GM19351 (cell line): ENCODE measurements at regions not wholly inside any gene's neighbourhood (a gene's known extent, or its start where the extent isn't known, plus 50 kb on each side); places are given as distances from the start of the nearest gene placed in this dataset.

Source experiments
- ATAC-seq: cut with Tn5 transposase; IDR thresholded peaks from one replicate; pipeline ENCODE4 v1.9.1; 2021; ENCODE audit warnings: mild to moderate bottlenecking, moderate library complexity; ENCODE audit not compliant: unreplicated experiment

DNA sequence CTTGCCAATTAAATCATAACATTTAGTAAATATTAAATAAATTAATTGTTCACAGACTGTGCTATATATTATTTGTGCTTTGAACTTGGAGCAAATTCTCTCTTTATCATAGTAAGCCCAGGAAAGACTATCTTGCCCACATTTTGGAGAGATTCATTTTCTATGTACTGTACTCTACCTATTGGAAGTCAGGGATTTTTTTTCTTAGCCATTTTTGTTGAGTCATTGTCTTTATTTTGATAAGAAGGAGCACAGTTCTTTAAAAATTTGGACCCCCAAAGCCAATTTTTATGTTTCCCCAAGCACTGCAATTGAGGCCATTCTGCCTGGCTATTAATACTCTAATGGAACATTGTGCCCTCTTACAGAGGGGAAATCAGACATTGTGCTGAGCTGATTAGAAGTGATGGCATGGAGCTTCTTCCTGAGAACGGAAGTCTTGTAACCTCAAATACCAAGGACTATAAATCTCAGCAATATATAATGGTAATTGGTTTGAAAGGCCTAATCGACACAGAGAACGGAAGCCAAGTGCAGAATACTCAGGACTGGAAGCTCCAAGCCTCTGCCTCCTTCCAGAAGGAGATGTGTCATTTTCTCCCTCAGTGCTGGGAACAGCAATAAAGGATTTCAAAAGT, 188.8 kb upstream of the PAPPA start:
- ATAC-seq, result no peak

DNA sequence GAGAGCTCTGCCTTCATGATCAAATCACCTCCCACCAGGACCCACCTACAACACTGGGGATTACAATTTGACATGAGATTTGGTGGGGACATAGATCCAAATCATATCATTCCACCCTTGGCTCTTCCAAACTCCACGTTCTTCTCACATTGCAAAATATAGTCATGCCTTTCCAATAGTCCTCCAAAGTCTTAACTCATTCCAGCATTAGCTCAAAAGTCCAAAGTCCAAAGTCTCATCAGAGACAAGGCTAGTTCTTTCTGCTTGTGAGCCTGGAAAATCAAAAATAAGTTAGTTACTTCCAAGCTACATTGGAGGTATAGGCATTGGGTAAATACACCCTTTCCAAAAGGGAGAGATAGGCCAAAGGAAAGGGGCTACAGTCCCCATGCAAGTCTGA, 186.9 kb upstream of the PAPPA start:
- no peak for ATAC-seq

DNA sequence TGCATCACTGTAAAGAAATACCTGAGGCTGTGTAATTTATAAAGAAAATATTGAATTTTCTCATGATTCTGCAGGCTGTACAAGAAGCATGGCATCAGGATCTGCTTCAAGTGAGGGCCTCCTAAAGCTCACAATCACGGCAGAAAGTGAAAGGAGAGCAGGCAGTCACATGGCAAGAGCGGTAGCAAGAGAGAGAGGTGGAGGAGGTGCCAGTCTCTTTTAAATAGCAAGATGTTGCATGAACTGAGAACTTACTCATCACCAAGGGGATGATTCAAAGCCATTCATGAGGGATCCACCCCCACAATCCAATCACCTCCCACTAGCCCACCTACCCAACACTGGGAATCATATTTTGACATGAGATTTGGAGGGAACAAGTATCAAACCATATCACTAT, 184.5 kb upstream of the PAPPA start:
- no peak for ATAC-seq

DNA sequence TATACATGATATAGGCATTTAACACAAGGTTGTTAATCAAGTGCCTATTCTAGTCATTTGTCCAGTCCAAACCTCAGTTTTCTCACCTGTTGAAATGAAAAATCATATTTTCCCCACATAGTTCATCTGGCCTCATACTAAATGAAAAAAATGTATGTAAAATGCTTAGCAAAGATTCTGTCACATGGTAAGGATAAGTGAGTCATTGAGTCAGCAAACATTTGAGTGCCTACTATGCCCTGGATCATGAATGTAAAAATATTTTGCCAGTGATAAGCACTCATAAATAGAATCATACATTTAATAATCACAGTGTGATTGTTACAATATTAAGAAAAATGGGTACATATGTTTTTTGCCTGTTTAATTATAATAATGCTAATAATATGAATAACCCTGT, 181.2 kb upstream of the PAPPA start:
- no peak for ATAC-seq

DNA sequence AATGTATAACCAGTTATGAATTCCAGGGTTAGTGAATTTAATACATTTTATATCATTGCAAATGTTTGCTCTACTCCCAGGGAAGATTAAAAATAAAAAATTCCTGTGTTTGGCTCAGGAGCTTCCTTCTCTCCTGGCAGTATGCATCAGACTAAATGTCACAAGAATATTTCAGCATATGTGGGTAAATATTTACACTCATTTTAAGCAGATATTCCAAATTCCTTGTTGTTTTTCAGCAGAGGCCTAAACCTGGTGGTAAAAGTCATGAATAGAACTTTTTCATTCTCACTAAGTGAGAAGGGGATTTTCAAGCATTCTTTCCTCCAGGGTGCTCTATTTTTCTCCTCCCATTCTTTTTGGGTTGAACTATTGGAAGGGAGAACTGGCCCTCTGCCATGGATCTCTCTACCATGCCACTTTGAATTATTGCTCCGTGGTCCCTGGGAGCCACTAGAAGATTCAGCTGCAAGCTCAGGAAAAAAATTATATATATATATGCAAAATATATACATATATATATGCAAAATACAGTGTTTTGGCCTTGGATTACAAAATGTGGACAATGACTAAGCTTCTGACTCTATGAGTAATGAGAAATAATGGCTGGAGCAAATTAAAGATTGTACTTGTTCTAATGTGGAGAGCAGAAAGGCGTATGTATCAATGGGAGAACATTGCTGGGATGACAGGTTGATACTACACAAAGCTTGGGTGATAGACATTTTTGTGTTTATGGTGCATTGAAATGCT, 180.6 kb upstream of the PAPPA start:
- no peak for ATAC-seq

DNA sequence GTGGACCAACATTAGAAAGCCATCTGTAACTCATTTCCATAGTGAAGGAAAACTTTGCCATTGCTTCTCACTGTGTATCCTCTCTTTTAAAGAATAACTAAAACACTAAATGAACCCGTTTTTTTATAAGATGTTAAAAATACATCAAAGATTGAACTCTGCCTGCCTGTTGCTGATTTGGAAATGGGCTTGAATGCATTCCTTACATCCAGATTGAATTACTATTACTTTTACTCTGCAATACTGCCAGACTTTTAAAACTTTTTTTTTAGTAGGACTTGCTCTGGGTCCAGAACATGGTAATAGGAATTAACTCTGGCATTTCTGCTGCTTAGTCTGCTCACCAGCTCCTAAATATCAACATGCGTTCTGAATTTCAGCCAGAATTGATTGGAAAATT, 176.8 kb upstream of the PAPPA start:
- ATAC-seq, result no peak

DNA sequence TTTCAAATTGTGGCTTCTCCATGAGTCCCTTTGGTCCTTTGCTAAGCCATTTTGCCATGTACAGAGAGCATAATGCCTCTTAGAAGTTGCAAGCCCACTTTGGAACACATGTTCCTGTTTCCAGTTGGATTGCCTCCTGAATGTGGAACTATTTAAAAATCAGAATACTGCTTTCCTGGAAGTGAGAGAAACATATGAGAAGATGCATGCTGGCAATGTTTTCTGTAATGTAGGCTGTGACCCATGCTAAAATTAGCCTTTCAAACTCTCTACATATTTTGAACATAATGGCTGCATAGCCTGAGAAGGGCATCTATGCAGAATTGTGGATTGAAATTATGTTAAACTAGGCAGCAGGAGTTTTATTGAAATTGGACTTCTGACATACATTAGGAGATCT, 175.5 kb upstream of the PAPPA start:
- ATAC-seq, result no peak

DNA sequence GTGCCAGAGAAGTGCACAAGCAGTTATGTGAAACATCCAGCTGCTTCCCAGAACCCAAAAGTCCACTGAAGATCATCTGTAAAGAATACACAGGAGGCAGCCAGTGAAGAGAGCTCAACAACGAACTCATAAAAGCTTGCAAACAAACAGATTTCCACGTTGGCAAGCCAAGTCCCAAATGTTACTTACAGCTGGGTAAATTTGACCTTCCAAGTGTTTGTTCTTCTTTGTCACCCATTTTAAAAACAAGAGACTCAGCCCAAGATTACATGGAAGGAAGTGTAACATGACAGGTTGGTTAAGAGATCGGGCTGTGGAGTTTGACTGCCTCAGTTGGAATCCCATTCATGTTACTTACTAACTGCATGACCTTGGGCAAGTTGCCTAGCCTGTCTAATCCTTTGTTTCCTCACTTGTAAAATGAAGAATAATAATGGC, 174.9 kb upstream of the PAPPA start:
- ATAC-seq, result no peak

DNA sequence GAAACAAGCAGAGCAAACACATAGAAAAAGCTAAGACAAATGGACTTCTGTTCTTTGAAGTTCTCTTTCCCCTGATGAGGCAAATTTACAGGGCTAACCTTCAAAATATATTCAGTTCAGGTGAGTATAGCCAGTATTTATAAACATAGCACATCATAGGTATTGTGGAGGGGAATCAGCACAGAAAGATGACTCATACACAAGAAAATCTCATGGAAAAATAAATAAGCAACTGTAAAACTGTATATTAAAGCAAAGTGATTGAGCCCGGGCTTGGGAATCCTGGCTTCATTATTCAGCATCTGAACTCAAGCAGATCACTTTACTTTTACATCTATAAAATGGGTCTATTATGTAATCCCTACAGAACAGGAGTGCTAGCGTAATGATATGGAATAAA, 173.5 kb upstream of the PAPPA start:
- ATAC-seq, result no peak

DNA sequence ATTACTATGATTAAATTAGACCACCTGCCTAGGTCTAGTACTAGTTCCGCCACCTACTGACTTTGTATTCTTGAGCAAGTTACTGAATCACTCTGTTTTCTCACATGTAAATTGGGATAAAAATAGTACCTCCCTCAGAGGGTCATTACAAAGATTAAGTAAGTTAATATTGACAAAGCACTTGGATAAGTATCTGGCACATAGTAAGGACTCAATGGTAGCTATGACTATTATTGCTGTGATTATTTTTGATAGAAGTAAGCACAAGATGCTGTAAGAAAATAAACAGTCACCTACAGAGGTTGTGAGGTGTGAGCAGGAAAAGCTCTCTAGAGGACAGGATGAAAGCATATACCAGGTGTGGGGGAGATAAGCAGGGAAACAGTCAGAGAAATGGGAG, 173.1 kb upstream of the PAPPA start:
- ATAC-seq, result no peak

DNA sequence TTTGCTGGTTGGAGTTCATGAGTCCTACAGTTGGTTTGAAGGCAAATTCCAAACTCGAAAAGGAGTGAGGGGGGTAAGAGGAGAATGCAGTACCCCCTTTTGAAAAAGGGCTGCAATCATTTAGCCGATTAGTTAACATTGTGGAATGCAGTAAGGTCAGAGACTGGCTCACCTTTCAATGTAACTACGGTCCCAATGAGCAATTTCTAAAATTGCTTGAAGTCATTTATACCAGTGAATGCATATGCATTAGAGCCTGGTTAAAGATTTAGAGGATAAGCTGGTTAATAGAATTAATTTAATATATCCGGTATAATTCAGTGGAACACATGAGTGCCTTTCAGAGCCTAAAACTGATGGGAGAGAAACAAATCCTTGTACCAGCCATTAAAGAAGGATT, 172.6 kb upstream of the PAPPA start:
- ATAC-seq, result no peak

DNA sequence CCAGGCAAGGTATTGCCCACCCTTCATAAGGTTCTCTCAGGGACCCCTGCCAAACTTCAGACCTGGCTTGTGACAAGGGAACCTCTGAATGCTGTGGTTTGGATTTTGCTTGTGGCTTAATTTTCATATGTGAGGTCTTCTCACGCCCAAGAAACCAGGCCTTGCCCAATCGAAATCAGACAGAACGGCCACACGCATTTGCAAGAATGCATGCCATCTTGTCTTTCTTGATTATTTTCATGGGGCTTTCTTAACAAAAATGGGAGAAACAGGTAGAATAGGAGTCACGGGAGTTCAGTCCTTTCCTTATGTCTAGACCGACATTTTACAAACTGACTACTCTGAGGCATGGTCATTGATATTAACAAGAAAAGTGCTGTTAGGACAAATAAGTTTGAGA, 170.2 kb upstream of the PAPPA start:
- ATAC-seq, result no peak

DNA sequence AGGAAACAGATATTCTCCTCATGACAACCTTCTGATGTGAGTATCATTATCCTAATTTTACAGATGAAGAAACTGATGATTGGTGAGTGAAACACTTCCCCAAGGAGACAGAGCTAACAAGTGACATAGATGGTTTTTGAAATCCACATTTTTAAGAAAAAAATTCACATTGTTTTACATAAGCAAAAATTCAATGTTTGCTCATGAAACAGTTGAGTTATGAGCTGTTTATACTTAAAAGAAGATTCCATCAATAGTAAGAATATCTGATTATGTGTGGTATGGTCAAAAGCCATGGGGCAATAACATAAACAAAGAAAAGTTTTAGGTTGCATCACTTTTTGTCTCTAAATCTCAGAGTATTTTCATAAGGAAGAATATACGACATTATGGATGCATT, 167.9 kb upstream of the PAPPA start:
- no peak for ATAC-seq

DNA sequence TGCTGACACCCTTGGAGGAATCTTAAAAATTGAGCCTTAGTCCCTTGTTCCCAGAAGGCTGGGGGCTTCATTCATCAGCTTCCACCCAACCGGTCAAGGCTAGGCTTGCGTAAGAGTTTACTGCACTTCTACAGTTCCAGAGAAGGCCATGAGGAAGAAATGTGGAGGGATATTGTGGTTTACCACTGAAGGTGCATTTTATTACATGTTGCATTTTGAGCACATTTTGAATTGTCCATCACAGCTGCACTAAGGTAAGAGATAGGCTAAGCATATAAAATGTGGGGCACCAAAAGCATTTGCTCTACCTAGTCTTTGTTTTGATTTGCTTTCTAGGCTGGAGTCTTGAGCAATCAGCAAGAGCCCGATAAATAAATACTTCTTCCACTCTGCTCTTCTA, 167.1 kb upstream of the PAPPA start:
- no peak for ATAC-seq

DNA sequence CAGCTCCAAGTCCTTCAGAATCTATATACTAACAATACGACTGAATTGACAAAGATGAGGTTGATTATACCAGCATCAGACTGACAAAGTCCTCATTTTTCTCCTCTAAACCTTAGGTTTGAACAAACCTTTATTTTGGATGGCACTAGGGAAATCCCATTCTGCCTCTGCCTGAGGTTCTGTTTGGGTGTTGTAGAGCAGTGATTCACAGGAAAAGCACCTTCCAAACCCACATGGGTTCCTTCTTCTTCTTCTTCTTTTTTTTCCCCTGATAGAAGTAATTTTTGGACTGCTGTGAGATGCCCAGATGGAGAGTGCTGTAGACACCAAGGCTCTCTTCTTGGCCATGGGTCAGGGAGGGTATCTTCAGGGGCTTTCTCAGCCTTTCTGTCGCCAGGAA, 164.9 kb upstream of the PAPPA start:
- no peak for ATAC-seq

DNA sequence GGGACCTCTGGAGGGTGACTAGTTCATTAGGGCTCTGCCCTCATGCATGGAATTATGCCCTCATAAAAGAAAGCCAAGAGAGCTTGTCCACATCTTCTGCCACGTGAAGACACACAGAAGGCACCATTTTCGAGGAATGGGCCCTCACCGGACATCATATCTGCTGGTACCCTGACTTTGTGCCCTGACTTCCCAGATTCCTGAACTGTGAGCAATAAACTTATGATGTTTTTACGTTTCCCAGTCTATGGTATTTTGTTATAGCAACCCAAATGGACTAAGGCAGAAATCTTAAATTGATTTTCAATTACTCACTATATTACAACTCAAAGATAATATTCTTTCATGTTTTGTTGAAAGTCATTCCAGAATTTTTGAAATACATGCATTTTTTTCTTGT, 163.8 kb upstream of the PAPPA start:
- ATAC-seq, result no peak

DNA sequence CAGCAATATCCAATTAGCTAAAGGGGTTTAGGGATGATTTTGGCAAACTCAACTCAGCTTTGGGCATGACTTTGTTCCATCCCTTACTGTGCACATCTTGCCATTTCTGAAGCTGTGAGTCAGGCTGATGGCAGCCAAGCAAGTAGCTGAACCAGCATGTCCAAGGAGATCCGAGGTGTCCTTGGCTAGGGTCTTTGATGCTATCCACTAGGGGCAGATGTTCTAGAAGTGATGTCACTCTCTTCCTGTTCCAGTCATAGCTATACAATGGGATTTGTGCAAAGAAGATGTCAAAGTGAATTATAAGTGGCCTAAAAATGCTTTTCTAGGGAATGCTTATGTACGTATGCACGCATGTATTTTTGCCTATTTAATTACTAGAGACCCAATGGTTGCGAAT, 160.8 kb upstream of the PAPPA start:
- ATAC-seq, result no peak

DNA sequence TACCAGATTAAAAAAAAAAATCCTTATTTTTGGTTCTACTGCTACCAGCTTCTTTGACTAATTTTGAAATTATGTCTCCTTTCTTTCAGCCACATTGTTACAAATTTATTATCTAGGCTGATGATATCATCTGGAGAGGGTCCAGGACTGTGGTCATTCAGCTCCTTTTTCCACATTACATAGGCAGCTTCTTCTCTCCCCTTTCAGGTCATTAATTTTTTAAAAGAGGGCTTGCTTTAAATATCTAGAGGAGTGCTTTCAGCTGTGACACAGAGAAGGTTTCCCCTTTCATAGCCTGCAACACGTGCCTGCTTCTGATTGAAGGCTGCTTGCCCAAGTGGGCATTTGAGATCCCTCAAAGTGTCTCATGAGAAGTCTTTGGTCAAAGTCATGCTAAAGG, 155.7 kb upstream of the PAPPA start:
- no peak for ATAC-seq

DNA sequence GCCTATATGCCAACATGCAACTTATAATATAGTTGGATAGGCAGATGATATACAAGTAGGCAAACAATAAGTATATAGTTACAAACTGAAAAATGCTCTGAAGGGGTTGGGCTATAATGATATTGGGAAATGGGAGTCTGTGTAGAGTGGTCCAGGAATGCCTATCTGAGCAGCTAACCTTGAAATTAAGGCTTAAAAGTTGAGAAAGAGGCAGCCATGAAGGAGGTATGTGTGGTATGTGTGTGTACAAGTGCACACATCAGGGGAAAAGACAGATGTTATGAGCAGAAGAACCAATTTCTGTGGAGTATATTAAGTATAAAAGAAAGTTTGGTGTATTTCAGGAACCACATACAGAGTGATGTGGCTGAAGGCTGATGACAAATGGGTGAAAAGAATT, 154.9 kb upstream of the PAPPA start:
- no peak for ATAC-seq

DNA sequence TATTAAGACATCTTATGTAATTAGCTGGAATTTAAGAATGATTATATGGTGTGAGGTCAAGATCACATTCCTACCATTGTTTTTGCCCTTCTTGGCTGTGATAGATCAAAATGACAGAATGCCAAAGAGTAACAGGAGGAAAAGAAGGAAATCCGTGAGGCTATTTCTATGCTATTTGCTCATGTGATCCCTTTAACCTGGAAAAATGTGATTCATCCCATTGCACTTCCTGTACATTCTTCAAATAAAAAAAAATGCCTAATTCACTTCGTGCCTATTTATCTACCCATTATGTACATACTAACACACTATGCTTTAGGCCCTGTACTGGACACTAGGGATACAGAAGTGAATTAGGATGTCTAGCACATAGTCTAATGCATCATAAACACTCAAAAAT, 154.1 kb upstream of the PAPPA start:
- no peak for ATAC-seq

DNA sequence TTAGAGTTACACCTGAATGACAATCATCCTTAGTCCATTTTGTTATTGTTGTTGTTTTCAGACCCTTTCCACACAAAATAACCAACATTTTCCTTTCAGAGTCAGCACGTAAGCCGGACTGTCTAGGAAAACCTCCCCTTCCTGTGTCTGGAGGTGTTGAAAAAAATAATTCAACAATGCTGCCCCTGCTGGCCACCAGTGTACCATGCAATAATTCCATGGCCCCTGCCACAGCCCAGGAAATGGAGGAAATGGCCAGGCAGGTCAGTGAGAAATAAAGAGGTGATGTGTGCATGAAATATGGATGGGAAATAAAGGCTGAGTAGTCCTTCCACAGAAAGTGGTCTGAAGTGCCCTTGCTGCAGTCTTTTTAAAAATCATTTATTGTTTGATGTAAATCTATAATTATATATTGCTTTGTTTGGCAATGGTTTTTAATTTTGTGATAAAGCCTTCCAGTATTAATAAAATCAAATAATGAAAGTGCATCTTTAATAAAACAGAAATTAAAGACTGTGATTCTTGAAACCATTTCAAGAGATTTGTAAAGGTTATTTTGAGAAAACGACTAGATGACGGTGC, 152.8 kb upstream of the PAPPA start:
- ATAC-seq, result peak; percentile 94

DNA sequence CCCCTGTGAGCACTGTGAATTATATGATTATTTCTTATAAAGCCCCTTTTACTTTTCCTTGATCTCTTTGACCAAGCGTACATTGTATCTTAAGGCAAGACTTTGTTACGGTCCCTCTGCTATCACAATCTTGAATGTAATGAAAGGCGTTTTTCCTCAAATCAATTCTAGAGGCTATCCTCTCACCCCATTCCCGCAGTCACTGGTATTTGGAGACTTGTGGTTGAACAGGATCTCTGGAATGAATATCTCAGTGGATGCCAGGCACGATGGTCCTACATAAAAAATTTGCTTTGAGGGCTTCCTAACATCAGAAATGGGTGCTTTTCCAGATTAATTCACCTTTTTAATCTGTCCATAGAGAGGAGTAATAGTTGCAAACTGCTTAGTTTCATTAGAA, 151.4 kb upstream of the PAPPA start:
- ATAC-seq, result no peak

DNA sequence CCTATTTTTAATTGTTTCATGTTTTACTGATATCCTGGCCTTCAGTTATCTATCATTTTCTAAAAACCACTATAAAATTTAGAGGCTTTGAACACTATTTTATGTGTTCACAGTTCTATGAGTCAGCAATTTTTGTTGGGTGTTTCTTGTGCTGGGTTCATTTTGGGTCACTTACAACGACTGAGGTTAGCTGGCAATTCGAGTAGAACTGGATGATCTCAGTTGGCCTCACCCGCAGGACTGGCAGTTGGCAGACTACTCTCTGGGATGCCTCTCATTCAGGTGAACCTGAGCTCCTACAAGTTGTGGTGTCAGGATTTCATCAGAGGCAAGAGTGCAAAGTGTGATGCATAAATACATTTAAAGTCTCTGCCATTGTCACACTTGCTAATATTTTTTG, 151.0 kb upstream of the PAPPA start:
- ATAC-seq, result no peak
